ENCODE measurements at regions not wholly inside any gene's neighbourhood (a gene's known extent, or its start where the extent isn't known, plus 50 kb on each side); places are given as distances from the start of the nearest gene placed in this dataset.
"Not testable (repeated sequence)": the region's sequence is repeated elsewhere in the genome, so short reads cannot be mapped to it uniquely, and the experiment has no call there.

DNA sequence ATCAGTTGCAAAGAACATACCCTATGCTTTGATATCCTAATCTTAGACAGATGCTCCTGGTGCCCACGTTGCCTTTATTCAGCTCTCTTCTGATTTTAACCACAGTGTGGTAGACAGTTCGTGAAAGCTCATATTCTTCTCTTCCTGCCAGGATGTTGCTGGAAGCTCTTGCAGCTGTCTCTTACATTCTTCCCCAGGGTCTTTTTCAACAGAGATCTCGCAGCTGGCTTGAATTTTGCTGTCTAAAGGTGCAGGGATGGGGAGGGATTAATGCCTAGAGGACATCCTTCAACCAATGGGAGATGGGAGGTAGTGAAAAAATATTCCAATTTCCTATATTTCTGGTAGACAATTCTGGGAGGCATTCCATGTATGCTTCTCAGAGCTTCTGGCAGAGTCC, 150.0 kb upstream of the APP start:
- DNase-seq, result no peak

DNA sequence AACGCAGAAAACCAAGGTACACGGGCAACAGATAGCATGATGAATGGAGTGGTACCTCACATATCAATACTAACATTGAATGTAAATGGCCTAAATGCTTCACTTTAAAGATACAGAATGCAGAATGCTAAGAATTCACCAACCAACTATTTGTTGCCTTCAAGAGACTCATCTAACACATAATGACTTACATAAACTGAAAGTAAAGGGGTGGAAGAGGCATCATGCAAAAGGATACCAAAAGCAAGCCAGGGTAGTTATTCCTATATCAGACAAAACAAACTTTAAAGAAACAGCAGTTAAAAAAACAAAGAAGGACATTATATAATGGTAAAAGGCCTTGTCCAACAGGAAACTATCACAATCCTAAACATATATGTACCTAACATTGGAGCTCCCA, 137.1 kb upstream of the APP start:
- no peak for DNase-seq

DNA sequence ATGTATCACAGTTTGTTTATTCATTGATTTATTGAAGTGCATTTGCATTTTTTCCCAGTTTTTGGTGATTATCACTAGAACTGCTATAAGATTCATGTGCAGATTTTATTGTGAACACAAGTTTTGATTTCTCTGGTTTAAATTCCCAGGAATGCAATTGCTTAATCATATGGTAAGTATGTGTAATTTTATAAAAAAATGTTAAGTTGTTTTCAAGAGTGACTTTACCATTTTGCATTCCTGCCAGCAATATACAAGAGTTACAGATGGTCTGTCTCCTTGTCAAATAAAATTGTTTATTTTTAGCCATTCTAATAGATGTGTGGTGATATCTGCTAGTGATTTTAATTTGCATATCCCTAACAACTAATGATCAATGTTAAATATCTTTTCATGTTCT, 127.3 kb upstream of the APP start:
- DNase-seq, result peak; percentile 18

DNA sequence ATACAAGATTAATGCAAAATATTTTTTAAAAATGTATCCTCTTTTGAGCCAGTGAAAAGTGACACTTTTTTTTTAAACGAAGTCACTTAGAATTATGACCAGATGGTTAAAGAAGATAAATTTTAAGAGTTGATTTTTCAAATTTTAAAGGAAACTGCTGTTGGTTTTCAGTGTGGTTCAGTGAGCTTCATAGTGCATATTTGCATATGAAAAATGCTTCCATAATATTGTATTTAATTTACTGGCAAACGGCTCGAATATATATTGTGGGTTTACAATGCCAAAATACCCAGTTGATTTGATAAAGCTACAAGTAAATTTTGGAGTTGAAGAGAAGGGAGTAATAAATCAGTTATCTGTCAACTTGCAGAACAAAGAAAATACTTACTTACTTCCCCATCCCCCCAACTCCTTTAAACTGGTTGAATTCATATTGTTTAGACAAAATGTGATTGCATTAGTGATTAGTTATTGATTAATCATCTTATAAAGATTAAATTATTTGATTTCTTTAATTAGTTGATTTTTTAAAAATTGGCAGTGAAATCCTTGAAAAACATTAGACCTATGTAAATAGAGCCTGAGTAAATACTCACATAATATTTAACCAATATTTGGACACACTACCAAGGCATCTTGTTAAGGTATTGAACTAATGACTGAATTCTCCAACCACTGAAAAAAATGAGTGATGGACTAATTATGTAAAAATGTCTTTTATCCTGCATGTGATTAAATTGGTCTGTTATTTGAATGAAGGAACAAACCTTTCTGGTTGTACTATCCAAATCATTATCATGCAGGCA, 122.8 kb upstream of the APP start:
- DNase-seq, result no peak

DNA sequence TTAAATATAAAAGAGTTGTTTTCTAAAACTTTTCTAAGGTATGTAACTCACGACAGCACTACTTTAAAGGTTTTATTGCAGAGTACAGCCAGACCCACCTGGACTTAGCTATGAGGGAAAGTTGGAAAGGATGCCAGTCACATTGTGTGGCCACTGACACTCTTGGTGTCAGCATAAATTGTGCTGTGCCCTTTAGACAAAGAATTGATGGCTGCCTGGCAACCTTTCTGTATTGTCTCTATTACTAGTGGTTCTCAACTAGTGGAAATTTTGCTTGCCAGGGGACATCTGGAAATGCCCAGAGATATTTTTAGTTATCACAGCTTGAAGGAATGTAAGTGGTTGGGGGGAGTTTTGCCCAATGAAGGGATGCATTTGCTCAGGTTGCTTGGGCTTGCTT, 117.5 kb upstream of the APP start:
- DNase-seq, result no peak

DNA sequence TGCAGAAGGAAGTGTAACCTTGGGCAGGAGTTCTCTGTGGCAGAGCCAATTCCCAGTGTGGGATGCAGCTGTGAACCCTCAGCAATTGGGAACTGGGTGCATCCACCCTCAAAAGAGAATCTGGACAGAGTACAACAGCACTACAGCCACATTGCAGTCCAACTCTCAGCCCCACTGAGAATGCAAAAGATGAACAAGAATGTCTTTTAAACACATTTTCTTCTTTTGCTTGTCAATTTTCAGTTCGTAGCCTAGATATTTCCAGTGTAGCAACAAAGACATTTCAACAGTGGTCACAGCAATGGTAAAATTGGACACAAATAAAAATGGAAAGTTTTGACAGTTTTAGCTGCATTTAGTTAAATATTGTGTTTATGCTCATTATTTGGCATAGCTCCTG, 114.0 kb upstream of the APP start:
- no peak for DNase-seq

DNA sequence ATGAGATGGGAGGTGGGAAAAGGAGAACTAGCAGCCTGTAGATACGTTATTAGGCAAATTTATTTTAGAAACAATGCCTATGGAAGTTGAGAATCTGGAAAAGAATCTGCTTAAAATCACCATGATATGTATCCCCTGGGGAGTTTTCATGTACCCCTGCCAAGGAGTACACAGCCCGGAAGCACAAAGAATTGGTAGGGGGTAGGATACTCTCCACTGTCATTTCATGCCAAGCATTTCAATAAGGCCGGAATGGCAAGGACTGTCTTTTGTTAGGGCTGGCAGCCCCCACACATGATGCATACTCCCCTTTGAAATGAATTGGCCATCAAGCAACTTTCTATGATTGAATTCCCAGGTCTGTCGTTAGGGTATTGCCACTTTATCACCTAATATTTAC, 111.5 kb upstream of the APP start:
- DNase-seq, result no peak

DNA sequence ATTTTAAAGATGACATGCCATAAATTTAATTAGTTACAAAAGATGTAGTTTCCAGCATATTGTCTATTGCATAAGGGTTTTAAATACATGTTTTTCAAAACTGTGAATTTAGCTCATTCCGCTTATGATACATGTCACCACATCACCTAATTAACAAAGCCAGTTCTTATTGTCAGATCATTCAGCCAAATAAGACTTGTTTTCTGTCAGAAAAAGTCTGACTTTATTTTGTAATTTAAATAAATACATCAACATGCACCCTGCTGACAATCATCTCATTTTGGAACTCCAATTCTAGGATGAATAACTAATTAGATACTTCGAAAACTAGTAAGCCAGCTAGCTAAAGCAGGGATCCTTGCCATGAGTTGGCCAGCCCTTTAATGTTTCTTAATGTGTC, 110.9 kb upstream of the APP start:
- DNase-seq, result no peak

DNA sequence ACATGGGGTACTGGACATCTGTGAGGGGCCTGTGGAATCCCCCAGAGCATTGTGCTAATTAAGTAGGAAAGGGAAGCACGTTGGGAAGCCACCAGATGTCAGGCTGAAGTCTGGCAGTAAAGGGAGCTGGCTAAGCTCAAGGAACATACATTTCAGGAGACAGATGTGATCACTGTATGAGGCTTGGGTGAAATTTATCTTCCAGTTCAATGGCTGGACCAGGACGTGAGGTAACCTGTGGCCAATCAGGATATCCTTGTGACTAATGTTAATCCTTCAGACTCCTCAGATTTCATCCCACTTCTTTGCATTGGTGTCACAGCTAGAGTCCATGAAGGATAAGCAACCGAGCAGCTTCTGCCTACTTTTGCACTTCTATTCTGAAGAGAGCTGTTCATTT, 110.2 kb upstream of the APP start:
- DNase-seq, result peak; percentile 28

DNA sequence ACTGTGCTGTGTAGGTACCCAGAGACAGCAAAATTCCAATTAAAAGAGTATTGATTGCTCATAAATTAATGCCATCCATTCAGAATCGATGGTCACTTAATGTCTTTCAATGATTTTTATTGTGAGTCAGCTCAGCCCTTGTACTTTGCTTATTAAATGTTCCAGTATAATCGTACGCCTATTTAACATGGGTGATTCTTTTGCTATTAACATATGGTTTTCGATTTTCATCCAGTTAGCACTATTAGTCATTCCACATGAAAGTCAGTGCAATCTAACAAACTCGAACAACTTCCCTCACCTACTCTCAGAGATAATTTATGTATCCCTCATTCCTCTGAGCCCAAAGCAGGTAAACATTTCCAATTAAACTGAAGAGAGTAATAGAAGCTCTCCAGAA, 109.6 kb upstream of the APP start:
- no peak for DNase-seq

DNA sequence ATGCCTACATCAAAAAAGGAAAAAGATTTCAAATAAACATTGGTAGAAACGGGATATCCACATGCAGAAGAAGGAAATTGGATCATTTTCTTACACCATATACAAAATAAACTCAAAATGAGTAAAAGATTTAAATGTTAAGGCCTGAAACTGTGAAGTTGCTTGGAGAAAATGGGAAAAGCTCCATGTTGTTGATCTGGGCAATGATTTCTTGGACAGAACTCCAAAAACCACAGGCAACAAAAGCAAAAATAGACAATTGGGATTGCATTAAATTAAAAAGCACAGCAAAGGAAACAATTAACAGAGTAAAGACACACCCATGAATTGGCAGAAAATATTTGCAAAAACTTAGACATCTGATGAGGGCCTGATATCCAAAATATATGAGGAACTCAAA, 105.2 kb upstream of the APP start:
- no peak for DNase-seq

DNA sequence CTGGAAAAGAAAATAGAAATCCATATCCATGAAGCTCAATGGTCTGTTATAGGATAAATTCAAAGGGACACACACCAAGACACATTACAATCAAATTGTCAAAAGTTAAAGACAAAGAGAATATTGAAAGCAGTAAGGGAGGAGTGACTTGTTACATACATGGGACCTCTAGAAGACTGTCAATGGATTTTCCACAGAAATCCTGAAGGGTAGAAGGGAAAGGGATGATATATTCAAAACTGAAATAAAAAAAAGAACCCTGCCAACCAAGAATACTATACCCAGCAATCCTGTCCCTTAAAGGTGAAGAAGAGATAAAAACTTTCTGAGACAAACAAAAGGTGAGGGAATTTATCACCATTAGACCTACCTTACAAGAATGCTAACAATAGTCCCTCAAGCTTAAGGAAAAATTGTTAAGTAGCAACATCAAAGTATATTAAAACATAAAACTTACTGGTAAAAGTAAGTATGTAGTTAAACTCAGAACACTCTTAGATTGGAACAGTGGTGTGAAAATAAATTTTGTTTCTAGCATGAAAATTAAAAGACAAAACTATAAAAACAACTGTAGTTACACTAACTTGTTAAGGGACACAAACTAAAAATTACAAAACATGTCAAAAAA, 103.2 kb upstream of the APP start:
- no peak for DNase-seq

DNA sequence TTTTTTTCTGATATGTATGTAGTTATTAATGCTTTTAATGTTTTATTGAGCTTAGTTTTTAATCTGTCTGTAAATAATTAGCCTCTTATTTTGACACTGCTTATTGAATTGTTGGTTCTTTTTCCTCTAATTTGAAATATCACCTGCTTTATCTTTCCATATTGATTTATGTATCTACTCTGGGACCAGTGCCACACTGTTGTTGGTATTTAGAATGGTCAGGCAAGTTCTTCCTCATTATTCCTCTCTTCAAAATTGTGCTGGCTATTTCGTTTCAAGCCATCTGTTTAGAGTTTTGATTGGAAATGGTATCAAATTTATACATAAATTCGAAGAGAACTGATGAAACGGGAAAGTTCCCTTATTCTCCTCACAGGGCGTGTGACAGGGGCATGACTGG, 96.8 kb upstream of the APP start:
- no peak for DNase-seq

DNA sequence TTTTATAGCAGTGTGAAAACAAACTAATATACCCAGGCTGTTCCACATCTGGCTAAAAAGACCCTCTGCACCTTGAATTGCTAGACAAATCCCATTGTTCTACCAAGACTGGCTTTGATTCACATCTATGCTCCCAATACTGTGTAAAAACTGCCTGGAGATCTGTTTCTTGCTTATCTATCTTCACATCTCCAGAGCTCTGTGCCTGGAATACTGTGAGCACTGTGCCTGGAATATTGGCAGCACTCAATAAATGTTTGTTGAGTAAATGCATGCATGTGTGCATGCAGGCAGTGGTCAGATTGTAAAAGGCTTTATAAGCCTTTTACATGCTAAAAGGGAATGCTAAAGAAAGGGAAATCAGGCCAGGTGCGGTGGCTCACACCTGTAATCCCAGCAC, 75.5 kb upstream of the APP start:
- DNase-seq, result no peak

DNA sequence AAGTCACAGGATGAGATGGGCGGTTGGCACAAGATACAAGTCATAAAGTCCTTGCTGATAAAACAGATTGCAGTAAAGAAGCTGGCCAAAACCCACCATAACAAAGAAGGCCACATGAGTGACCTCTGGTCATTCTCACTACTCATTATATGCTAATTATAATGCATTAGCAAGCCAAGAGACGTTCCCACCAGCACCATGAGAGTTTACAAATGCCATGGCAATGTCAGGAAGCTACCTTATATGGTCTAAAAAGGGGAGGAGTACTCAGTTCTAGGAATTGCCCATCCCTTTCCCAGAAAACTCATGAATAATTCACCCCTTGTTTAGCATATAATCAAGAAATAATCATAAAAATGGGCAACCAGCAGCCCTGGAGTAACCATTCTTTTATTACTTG, 74.9 kb upstream of the APP start:
- no peak for DNase-seq

DNA sequence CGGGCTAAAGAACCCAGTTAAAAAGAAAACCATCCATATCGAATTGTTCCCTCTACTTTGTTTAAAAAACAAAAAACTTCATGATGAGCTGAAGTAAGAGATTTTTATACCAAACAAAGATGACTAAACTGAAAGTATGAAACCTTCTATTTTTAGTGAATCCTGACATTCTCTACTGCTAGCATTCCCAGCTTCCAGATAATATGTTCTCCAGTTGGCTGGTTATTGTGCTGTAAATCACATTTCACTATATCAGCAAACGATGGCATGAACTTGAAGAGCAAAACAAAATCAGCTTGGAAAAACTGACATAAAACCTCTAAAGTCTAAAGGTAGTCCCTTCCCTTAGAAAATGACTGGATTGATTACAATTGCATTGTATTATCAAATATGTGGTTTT, 68.1 kb upstream of the APP start:
- DNase-seq, result no peak

DNA sequence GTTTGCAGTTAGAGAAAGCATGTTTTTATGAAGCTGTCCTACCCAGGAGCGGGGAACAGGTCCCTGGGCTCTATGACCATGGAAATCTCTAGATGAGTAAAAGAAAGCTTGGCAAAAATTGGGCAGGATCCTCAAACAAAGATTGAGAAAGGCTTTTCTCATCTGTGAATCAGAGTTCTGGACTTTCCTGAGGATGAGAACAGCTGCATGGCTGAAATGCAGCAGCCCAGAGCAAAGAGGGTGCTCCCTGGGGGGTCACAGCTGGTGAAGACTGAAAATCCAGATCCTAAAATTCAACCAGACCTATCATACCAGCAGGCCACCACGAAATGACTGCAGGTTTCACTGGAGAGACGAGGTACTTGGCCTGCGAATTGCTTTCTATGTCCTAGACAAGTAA, 65.7 kb upstream of the APP start:
- no peak for DNase-seq

DNA sequence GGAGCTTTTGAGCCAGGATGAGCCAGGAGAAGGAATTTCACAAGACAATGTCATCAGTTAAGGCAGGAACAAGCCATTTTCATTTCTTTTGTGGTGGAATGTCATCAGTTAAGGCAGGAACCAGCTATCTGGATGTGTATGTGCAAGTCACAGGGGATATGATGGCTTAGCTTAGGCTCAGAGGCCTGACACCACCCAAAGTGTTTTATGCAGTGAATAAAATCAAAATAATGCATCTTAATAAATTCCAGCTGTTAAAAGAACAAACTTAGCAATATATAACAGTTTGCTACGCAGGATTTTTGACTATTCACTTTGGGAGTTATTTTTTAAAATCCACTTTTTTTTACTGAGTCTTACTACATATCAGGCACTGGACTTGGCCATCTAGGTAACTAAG, 62.7 kb upstream of the APP start:
- DNase-seq, result not testable (repeated sequence)

DNA sequence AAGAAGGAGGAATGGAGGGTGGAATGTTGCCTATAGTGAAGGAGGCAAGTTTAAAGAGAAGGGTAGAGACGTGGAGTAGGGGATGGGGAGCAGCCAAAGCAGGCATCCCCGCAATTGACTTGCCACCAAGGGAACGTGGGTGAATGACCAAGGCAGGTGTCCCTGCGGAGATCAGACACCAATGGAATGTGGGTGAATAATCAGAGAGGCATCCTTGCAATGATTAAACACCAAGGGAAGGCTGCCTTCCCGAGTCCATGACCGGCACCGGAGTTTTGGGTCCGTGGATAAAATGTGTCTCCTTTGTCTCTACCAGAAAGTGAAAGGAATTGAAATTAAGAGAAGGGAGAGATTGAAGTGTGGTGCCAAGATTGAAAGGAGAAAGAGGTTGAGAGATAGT, 61.9 kb upstream of the APP start:
- DNase-seq, result not testable (repeated sequence)

DNA sequence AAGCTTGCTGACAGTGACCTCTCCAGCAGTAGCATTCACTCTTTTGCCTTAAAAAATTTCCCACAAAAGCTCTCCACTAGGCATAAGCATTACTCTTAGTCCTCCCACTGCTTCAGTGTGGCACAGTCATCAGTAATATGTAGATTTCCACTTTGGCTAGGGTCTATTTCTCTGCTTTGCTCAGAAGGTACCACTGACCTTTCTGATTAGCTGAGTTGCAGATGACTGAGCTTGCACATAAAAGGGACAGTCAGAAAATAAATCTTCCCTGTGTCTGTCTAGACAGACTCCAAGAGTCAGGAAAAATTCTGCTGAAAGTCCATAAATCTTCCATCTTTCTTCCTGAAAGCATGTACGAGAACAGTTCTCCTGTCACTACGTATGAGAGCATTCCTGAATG, 56.6 kb upstream of the APP start:
- DNase-seq, result peak; percentile 23

DNA sequence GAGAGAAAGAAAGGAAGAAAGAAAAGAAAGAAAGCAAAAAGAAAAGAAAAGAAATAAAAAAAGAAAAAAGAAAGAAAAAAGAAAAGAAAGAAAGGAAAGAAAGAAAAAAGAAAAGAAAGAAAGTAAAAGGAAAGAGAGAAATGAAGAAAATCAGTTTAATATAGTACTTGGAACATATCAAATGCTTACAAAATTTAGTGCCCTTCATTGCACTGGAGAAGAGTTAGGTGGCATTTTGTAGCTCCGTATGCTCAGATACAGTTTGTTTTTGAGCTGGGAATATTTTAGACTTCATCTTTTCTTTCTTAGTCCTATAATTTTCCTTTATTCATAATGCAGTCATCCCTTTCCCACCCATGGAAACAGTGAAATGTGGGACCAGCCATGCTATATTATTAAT, 56.2 kb upstream of the APP start:
- DNase-seq, result no peak

DNA sequence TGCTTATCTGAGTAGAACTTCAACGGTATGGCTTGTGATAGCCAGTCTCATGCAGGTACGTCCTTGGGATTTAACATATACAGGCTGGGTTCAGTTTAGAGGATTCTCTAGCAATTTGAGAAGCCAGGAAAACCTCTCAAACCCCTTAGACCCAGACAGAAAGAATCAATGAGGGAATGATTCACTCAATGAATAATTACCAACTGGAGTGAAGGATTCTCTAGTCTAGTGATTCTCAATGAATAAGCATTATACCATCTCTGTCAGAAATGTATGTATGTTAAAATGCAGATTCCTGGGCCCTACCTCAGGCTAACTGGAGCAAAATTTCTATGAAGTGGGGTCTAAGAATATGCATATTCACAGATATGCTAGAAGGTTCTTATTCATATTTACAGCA, 54.5 kb upstream of the APP start:
- DNase-seq, result no peak

DNA sequence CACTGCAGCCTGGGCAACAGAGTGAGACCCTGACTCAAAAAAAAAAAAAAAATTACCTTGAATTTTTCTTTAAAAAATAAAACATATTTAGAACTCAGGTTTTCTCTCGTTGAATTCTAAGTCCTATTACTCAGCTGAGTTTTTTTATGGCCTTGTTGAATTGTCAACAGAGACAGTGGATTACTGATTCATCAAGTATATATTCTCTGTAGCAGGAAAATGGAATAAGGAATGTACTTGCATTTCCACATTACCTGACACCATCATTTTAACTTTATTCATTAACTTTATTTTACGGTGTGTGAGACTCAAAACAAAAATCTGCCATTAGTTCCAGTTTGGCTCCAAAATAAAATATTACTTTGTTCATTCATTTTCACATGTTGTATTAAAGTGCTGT, 53.8 kb upstream of the APP start:
- no peak for DNase-seq

Data from fibroblast of upper back skin (primary cell).